HEK293 (cell line): ENCODE measurements at regions not wholly inside any gene's neighbourhood (a gene's known extent, or its start where the extent isn't known, plus 50 kb on each side); places are given as distances from the start of the nearest gene placed in this dataset.
"Not testable (repeated sequence)": the region's sequence is repeated elsewhere in the genome, so short reads cannot be mapped to it uniquely, and the experiment has no call there.

Experiments used
- CTCF ChIA-PET: fragments of 350-600 bp; formaldehyde crosslinking; extraction: SDS; loops from one replicate; lab custom pipeline; 2021; ENCODE audit warnings: antibody characterized with exemption; lab: Yijun Ruan, JAX
- POLR2A ChIA-PET: fragments of 300-600 bp; formaldehyde crosslinking; extraction: SDS; loops from one replicate; lab custom pipeline; 2020; ENCODE audit warnings: antibody characterized with exemption, inconsistent platforms; lab: Yijun Ruan, JAX
- H3K27ac ChIP-seq: fragments of 200-500 bp; sonication (Bioruptor generic); 2 replicates; pipeline ENCODE4 v1.5.1; 2014; ENCODE audit warnings: low read depth, low read length, control low read depth, inconsistent platforms; ENCODE audit errors: extremely low read depth
- H3K36me3 ChIP-seq, 2 experiments: fragments of 200-500 bp in 1 of 2; sonication (Bioruptor generic) in 1 of 2; 1 replicate in 1 of 2; 2 replicates in 1 of 2; pipeline ENCODE4 v1.5.1; 2014 to 2017; ENCODE audit warnings: inconsistent platforms in 2 of 2, low read length in 2 of 2; ENCODE audit not compliant: control insufficient read depth in 2 of 2, insufficient read depth in 1 of 2
- H3K4me1 ChIP-seq: fragments of 200-500 bp; sonication (Bioruptor generic); 2 replicates; pipeline ENCODE4 v1.5.1; 2014; ENCODE audit warnings: mild to moderate bottlenecking, low read length, inconsistent platforms; ENCODE audit not compliant: control insufficient read depth, insufficient read depth
- H3K4me3 ChIP-seq: 2 replicates; pipeline ENCODE4 v1.5.1; 2011; ENCODE audit warnings: low read depth, mild to moderate bottlenecking, control low read depth, low read length, moderate library complexity
- H3K9me3 ChIP-seq: fragments of 200-500 bp; sonication (Bioruptor generic); 2 replicates; pipeline ENCODE4 v1.5.1; 2014; ENCODE audit warnings: low read depth, low read length, inconsistent platforms; ENCODE audit not compliant: control insufficient read depth, insufficient read depth
- AEBP2 ChIP-seq: fragments of 450-650 bp; formaldehyde crosslinking; IDR thresholded peaks from 2 replicates; pipeline ENCODE4 v1.5.1; 2016; ENCODE audit warnings: missing biosample characterization, missing genetic modification characterization, borderline replicate concordance
- PRDM4 ChIP-seq: fragments of 450-650 bp; formaldehyde crosslinking; IDR thresholded peaks from 2 replicates; pipeline ENCODE4 v1.5.1; 2017; ENCODE audit warnings: missing biosample characterization, missing genetic modification characterization
- SALL2 ChIP-seq: fragments of 450-650 bp; formaldehyde crosslinking; IDR thresholded peaks from 2 replicates; pipeline ENCODE4 v1.5.0; 2017; ENCODE audit warnings: missing biosample characterization, mild to moderate bottlenecking, missing genetic modification characterization, borderline replicate concordance
- SCRT1 ChIP-seq: fragments of 450-650 bp; formaldehyde crosslinking; IDR thresholded peaks from 2 replicates; pipeline ENCODE4 v1.5.1; 2016; ENCODE audit warnings: missing biosample characterization, missing genetic modification characterization, borderline replicate concordance
- TSHZ1 ChIP-seq: fragments of 450-650 bp; formaldehyde crosslinking; IDR thresholded peaks from 2 replicates; pipeline ENCODE4 v1.5.1; 2016; ENCODE audit warnings: missing biosample characterization, missing genetic modification characterization, borderline replicate concordance
- ZFP69B ChIP-seq: fragments of 450-650 bp; formaldehyde crosslinking; IDR thresholded peaks from 2 replicates; pipeline ENCODE4 v1.5.1; 2016; ENCODE audit warnings: missing biosample characterization, missing genetic modification characterization
- ZNF138 ChIP-seq: fragments of 450-650 bp; formaldehyde crosslinking; IDR thresholded peaks from 2 replicates; pipeline ENCODE4 v1.5.1; 2016; ENCODE audit warnings: missing biosample characterization, missing genetic modification characterization, borderline replicate concordance
- ZNF26 ChIP-seq: fragments of 450-650 bp; formaldehyde crosslinking; IDR thresholded peaks from 2 replicates; pipeline ENCODE4 v1.5.1; 2016; ENCODE audit warnings: missing biosample characterization, missing genetic modification characterization
- ZNF416 ChIP-seq: fragments of 450-650 bp; formaldehyde crosslinking; IDR thresholded peaks from 2 replicates; pipeline ENCODE4 v1.5.1; 2016; ENCODE audit warnings: missing biosample characterization, missing genetic modification characterization

- TF ChIP-seq TSHZ1 (tag by site-specific recombination), result no peak
- TF ChIP-seq ZNF138 (tag by site-specific recombination), result no peak
- TF ChIP-seq ZNF26 (tag by site-specific recombination), result no peak
- no peak for TF ChIP-seq ZFP69B (tag by site-specific recombination)
- no peak for TF ChIP-seq ZNF416 (tag by site-specific recombination)
- TF ChIP-seq AEBP2 (tag by site-specific recombination), result no peak
- TF ChIP-seq PRDM4 (tag by site-specific recombination), result no peak
- TF ChIP-seq SCRT1, result no peak
Measured at GRCh38 chr1:194361374-194362131, 1175.1 kb upstream of the B3GALT2 start (continued).

- H3K27ac ChIP-seq, result no peak overlapping the region
- H3K4me1 ChIP-seq, result no peaks in the 10 kb centered on the region
- H3K4me3 ChIP-seq, result no peak overlapping the region
- ChIA-PET POLR2A (no interaction called here), CTCF (no interaction called here)
- H3K9me3 ChIP-seq, result no peaks in the 10 kb centered on the region
- TF ChIP-seq SALL2 (tag by site-specific recombination), result no peak
- H3K36me3 ChIP-seq, result no peaks in the 10 kb centered on the region
Measured at GRCh38 chr1:194358208-194358581, 1171.8 kb upstream of the B3GALT2 start.

GRCh38 chr1:194357573-194358207 is 1171.3 kb upstream of the B3GALT2 start:
- H3K27ac ChIP-seq, H3K36me3 ChIP-seq, H3K4me3 ChIP-seq, H3K9me3 ChIP-seq, CTCF ChIA-PET, H3K4me1 ChIP-seq, POLR2A ChIA-PET: not testable (repeated sequence)
